ENCODE measurements at regions not wholly inside any gene's neighbourhood (a gene's known extent, or its start where the extent isn't known, plus 50 kb on each side); places are given as distances from the start of the nearest gene placed in this dataset.

GRCh38 chr1:213466541-213466940, 415.5 kb downstream of the RPS6KC1 start:
- no peak for TF ChIP-seq POLR2A (IDR thresholded peaks at IDR 0.05; ENCODE audit: low read depth, low read length)
- no peak for TF ChIP-seq POLR2AphosphoS5 (IDR thresholded peaks at IDR 0.05; ENCODE audit: low read depth, low read length)
- no peak for TF ChIP-seq TAF1 (IDR thresholded peaks at IDR 0.05; ENCODE audit: borderline replicate concordance, low read depth, low read length)

Measured in GM12892 (cell line).